GM12891 (cell line): ENCODE measurements at regions not wholly inside any gene's neighbourhood (a gene's known extent, or its start where the extent isn't known, plus 50 kb on each side); places are given as distances from the start of the nearest gene placed in this dataset.

Source experiments
- POLR2A ChIP-seq: IDR thresholded peaks from 2 replicates; pipeline ENCODE4 v1.6.1; 2011; ENCODE audit warnings: low read depth, low read length, control low read depth
- POU2F2 ChIP-seq: IDR thresholded peaks from 2 replicates; pipeline ENCODE4 v1.6.1; 2011; ENCODE audit warnings: low read depth, mild to moderate bottlenecking, control low read depth, low read length, moderate library complexity

DNA sequence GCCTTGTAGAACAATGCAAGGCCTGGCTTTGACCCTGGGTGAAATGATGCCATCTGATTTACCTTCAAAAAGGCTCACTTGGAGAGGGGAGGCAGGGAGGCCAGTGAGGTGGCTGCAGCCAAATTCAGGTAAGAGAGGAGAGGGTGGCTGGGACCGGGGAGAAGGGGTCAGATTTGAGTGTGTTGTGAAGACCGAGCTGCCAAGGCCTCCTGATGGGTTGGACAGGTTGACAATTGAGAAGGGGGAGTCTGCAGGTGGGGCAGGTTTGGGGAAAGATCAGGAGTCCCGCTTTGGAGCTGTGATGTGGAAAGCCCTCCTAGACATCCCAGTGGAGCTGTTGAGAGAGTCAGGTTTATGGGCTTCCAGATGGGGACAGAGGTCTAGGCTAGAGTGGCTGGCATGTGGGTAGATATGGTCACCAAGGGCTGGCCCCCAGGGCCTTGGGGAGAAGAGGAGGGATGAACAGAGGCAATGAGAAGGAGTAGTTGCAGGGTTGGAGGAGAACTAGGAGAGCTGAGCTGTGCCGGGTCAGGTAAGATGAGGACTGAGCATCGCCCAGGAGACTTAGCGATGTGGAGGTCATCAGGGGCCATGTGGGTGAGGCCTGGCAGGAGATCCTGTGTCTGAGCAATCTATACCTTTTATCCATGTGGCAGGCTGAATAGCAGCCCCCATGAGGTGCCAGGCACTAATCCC, 70.5 kb upstream of the TOX2 start:
- no peak for TF ChIP-seq POU2F2
- TF ChIP-seq POLR2A, result no peak
